ENCODE measurements at regions not wholly inside any gene's neighbourhood (a gene's known extent, or its start where the extent isn't known, plus 50 kb on each side); places are given as distances from the start of the nearest gene placed in this dataset.

DNA sequence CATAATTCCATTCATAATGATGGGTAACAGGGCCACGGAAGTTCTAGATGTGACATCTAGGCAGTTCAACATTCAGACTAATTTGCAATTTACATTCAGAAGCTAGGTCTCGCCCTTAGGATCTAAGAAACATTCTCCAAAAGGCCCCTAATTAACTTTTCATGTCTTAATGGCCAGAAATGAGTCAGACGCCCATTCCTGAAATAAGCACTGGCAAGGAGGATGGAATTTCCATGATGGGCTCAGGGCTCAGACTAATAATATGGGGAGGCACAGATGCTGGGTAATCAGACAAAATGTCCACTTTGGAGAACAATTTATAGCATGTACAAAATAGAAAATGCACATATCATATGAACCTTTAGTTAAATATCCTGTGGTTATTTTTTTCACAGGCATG, 102.8 kb upstream of the RPS6KA3 start:
- no peak for DNase-seq

DNA sequence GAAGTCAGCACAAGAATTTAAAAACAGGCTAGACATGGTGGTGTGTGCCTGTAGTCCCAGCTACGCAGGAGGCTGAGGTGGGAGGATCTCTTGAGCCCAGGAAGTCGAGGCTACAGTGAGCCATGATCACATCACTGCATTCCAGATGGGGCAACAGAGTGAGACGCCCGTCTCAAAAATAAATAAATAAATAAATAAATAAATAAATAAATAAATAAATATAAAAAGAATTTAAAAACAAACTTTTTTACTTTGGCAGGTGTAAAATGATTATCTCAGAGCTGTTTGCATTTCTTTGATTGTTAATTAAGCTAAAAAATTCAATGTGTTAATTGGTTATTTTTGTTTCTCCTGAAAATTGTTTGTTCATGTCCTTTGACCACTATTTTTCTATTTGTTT, 97.5 kb upstream of the RPS6KA3 start:
- DNase-seq = no peak

DNA sequence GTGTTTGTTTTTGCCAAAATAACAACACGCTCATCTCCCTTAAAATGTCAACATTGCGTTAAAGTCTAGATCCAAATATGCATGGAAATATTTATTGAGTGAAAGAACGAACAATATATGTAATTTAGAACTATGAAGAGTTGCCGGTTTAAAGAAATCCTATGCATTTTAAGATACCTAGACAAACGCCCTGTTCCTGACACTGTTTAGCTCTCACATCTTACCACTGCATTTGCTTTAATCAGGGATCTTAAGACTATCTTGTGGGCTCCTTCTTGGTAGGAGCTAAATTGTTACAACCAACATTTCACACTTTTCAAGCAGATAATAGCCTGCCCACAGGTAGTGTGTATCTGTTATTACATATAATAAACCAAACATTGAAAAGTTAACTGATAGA, 96.6 kb upstream of the RPS6KA3 start:
- DNase-seq = no peak

DNA sequence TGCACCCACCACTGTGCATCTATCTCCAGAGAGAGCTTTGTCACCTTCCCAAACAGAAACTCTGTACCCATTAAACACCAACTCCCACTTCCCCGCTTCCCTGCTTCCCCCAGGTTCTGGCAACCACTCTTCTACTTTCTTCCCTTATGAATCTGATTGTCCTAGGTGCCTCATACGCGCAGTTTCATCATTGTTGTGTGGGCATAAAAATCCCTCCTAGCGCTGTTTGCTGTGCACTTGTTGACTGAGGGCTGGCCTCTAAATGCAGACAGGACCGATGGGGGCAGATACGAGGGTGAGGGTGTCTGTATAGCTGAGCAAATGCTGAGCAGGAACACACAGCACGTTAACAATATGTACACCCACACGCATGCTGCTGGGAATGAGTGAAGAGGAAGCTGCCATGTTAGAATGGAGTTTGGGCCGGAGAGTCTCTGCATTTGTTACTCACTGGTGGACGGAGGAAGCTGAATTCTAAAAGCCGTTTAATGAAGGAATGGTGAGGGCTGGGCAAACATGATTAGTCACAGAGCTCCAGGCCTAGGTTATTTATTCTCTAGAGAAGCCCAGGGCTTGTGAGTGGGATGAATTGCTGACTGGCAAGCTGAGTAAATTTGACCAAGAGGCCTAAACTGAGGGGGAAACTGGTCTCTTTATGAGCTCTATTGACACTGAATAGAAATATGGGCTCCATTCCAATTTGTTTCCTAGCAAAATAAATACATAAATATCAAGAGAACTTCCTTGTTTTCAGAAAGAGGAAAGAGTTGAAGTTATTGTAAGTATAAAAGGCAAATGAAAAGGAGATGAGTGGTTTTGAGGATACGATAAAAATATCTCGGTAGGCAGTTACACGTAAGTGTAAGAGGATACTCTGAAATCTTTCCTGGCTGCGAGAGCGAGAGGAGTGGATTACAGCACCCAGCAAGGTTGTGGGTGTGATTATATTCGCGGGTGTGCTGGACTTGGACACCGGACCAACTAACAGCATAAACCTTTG, 95.9 kb upstream of the RPS6KA3 start:
- DNase-seq = no peak

DNA sequence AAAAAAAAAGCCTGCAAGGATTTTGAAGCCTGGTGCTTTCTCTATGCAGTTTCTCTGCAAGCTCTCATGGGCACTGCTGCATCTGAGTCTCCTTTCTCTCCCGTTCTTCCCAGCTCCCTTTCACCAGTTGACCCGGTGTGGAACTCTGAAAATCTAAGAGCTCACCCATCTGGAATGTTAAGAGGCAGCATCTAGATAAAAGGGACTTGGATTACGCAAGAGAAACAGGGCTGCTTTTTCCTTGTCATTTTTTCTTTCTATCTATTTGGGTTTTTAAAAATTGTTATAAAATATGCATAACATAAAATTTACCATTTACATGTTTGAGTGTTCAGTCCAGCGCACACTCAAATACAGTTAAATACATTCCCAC, 95.2 kb upstream of the RPS6KA3 start:
- no peak for DNase-seq

DNA sequence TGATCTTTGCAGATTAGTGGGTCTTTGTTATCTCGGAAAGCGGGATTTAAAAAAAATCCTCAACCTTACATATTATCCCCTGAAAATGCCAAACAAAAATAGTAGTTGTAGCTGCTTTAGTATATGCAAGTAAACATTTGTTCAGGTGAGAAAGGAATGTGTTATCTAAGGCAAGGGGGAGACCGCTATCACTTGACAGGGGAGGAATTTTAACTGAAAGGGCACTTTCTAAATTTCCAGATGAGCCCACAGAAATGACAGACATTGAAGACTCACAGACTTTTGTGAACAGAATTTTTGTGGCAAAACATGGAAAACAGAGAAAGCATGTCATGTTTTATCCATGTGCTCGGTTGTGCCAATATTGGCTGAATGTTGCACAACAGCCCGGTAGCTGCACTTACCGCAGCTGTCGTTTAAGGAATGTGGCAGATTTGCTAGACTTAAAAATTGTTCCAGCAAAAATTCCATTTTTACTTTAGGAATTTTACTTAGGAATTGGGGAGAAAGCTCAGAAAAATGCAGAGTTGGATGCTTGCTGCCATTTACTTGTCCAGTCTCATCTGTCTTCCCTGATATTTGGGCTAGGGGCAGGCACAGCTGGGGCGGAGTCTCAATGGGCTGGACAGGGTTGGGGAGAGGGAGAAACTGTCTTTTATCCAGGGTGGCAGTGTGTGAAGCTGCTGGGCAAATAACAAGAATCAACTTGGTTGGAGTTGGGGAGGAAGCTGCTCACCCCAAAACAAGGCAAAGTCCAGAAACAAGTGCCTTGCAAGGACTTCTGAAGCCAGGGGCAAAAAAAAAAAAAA, 94.6 kb upstream of the RPS6KA3 start:
- DNase-seq = no peak

DNA sequence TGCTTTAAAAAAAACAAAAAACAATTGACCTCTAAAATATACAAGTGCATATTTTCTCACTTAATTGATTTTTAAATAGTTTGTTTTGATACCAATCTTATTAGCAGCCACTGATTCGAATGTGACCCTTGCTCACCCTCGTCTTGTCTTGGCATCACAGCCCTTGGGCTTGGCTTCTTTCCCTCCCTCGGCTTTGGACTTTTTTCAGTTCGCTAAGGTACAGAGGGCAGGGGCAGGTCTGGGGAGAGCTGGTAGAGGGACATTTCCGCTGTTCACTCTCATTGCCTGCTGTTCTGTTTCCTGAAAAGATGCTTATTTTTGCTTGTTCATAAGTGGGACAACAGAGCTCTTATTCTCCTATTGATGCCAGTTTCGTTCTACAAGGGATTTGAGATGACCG, 88.5 kb upstream of the RPS6KA3 start:
- no peak for DNase-seq

DNA sequence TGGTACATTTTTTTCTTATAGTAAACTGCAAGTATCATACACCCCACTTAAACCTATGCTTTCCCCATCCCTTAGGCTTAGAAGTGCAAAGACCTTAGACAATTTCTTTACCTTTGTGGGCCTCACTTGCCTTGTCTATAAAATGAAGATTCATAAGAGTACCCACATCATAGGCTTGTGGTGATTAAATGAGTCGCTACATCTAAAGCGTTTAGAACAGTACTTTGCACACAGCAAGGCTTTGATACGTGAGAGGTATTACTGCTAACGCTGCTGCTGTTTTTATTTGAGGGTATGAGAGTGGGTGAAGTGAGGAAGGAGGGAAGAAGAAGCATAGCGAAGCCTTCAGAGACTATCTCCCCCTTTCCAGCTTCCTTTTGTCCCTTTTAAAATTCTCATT, 87.8 kb upstream of the RPS6KA3 start:
- peak in 1 of 2 donors; percentile 27 for DNase-seq

DNA sequence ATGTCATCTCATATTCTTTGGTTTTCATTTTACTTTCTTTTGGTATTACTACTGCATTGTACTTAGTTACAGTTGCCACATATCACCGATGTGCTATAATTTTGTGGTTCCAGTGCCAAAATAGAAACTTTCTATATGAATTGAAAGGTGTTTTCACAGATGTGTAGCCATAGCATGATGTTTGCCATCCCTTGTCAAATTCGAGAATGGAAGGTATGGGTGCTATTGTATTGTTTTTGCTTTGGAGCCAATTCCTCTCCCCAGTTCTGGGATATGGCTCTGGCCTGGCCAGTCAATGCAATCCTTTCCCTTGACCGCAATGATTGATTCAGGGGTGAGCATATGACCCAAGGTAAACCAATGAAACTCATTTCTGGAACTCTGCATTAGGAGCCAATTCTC, 86.2 kb upstream of the RPS6KA3 start:
- no peak for DNase-seq

DNA sequence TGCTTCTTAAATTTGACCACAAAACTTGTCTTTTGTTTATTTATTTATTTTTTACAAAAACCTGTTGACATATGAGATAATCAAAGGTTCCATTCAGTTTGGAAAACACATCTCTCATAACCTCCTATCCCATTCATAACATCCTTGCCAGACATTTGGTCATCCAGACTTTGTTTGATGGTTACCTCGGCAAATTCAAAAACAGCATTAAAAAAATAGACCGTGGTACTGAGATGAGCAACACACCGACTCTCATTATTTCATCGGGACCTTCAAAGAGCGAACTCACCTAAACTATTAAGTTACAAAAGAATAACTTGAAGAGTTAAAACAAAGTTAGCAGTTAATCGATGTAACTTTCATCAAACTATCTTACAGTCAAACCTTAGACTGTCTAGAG, 85.8 kb upstream of the RPS6KA3 start:
- DNase-seq = no peak

DNA sequence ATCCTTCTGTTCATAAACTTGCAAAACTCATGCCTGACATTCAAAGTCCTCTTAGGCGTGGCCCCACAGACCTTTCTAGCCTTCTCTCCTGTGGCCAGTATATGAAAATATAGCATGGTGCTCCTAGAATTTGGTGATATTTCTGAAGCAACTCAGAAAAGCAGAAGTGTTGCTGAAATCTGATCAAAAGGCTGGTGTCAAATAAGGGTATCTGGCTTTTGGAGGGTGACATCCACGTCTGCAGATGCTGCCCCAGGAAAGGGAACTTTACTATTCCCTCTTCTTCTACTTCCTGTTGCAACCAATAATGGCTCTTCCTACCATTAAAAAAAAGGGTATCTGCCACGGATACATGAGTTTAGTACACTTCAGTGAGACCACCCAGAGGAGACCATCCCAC, 83.9 kb upstream of the RPS6KA3 start:
- DNase-seq = no peak

DNA sequence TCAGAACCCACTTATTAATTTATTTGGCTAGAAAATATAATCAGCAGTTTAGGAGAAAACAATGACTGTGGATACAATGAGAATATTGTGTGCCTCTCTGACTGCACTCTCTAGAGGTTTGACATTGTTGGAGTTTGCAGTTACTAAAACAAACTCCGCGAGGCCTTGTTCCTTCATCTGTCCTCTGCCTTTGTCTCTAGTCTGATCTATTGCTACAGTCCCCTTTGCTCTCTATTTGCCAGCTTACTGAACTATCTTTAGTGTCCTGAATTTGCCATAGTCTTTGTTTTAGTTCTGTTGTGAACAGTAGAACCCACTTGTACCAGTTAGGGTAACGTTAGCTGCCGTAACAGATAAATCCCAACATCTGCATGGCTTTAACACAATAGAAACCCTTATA, 81.4 kb upstream of the RPS6KA3 start:
- no peak for DNase-seq

DNA sequence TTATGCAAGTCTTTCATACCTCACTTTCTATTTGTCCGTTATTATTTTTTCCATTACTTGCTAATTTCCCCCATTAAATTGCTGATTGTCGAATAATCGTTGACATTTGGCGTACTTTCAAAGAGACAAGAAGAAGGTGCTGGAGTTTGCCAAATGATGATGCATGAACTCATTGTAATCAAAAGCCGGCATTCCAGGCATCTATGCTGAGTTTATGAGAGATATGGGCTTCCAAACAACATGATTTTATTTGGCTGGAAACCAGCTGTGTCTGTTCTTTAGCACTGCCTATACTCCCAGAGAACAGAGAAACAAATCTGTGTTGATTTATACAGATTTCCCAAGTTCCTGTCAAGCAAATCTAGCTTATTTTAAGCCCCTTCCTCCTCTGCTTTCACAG, 80.8 kb upstream of the RPS6KA3 start:
- DNase-seq = no peak

DNA sequence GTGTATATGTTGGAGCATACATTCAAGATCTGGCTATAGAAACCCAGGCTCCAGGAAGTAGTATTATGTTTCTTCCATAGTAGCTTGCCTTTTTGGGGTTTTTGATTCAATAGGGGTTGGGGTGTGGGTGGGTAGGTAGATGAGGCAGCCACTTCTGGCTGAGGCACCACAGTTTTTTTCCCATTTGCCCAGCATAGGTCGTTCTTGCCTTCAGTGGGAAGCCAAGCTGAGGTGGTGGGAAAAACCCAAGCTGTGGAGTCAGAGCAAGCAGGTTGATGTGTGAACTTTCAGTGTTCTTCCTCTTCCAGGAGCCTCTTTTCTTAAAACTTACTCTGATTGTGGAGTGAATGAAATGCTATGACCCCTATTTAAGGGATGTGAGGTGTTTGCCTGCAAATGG, 67.0 kb upstream of the RPS6KA3 start:
- DNase-seq = no peak

DNA sequence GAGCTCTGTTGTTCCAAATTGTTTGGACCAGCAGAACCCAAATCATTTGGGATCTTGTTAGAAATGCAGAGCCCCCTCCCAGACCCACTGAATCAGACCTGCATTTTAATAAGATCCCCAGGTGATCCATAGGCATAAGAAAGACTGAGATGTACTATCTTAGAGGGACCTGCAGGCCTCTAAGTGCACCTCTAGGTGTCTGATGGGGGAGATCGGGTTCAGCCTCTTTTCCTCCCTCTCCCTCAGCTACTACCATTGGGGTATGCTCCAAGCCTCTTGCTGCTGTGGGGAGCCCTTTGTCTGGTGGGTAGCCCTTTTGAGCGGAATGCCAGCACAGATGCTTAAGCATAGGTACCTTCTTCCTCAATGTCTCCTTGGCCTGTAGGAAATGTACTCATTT, 63.8 kb upstream of the RPS6KA3 start:
- no peak for DNase-seq

DNA sequence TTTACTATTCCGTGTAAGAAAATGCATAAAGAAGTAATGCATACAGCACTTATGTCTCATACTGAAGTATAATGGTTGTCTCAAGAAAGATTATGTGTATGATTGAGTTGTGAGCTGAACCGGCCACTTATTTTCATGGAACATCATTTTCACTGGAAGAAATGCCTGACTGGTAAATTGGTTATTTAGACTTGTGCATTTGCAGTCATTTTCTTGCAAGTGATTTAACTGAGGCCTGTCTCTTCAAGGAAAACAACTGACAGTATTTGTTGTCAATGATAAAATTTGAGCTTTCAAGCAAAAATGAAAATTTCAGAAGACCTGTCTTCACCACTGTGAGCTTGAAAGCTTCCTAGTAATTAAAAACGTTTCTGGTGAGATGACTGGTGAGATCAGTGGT, 62.7 kb upstream of the RPS6KA3 start:
- no peak for DNase-seq

DNA sequence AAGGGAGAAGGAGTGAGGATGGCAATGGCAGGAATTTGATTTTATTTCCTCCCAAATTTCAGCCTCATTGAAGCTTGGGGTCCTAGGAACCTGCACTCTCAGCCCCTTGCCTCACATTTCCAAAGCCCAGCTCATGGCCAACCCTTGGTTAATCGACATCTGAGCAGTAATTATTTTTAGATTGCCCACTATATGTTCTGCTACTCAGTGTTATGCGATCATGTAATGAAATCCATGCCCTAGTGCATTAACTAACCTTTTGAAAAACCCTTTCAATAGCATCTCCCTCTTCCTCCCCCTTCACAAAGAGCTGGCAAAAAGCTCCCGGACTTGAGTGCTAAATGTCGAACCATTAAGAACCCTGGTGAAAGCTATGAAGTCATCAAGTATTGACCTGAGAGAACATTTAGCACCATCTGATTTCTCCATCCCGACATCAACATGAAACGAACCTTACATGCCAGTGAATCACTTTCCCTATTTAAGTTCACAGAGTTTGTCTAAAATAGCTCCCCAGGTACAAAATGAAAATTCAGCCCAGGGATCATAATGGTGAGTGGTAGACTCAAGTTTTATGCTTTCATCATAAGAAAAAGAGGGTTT, 59.2 kb upstream of the RPS6KA3 start:
- no peak for DNase-seq

DNA sequence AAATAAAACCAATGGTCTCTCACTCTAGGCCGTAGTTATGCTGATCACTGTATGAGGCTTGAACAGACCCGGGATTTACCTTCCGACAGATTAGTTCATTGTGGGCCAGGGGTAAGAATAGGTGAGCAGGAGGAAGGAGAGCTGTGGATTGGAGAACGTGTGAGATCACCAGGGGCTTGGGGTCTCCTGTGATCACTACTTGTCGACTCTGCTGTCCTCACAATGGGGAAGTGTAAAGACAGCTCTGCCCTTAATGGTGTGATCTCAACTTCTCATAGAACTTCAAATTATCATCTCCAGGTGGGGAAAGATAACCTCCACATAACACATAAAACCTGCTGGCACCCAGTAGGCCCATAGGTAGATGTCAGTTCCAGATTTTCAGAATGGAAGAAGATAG, 56.2 kb upstream of the RPS6KA3 start:
- DNase-seq = no peak

DNA sequence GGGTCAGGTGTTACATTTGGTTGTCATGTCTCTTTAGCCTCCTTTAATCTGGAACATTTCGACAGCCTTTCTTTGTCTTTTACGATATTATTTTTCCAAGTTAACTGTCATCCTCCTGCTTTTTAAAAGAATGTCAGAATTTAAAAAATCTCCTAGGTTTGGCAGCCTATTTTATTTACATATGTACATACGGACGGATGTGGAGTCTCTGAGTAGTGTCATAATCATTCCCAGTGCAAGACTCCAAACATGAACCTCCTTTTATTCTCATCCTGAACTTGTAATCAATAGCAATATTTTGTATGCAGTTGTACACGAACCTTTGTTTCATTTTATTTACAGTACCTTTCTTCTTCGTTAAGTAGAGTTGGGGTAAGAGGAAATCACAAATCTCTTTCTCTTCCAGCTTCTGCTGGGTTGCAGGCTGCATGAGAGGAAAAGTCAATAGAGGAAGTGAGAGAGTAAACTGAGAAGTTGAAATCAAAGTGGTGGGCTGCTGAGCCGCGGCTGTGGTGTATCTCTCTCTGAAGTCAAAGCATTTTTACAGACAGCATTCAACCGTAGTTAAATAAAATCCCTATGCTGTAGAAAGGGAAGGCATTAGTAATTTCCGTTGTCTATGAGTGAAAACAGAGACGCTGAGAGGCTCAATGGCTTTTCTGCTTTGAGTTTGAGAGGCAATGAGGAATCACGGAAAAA, 53.9 kb upstream of the RPS6KA3 start:
- peak; percentile 14 to 43 for DNase-seq

DNA sequence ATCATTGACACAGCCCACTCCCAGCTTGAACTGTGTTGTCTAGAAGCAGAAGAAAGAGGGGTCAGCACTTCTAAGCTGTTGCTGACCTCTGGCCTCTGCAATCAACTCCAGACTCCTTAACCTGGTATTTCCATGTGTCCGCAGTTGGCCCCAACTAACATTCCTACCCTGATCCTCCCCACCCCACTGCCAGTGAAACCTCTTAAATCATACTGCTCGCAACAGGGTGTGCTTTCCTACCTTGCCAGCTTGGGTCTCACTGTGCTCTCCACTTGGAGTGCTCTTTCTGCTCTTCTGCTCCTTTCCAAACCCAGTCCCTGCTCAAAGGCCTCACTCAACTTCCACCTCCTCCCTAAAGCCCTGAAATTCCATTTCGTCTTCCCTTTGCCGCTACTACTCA, 52.3 kb upstream of the RPS6KA3 start:
- no peak for DNase-seq

DNA sequence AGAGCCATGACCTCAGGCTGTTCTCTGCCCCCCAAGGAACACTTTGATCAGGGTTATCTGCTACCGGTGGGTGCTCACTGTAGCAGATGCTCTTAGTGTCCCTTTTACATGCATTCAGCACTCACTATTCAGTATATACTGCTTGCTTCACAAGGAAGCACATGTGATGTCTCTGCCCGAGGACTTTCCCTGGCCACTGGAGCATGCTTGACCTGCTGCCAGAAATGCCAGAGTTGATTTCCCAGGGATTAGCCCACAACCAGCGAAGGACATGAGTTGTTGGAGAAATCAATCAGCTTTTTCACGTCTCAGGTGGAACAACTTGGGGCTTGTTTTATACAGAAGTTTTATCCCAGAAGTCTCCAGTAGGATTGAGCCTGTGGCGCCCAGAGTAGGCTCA, 51.2 kb upstream of the RPS6KA3 start:
- DNase-seq = no peak

Data from CD4-positive, alpha-beta T cell treated with Interleukin-4 for 1 hour (primary cell).